ENCODE measurements at regions not wholly inside any gene's neighbourhood (a gene's known extent, or its start where the extent isn't known, plus 50 kb on each side); places are given as distances from the start of the nearest gene placed in this dataset.

DNA sequence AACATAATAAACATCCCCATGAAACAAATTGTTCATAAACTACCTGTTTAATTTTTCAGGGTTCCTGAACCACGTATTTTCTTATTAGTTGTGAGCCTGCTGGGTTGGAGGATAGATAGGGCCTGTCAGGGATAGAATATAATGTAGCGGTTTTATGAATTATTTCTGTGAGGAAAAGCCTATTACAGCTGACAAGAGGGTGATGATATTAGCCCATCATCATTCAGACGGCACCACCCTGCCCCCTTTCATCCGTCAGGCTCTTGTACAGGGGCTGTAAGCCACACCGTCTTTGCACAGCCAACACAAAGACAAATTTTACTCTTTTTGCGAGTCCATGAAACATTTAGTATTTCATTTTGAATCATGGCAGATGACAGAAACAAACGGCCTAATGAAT, 335.3 kb upstream of the TMCO5A start:
- H3K79me2 ChIP-seq (ENCODE audit: insufficient read depth, low read length) = no peaks in the 10 kb centered on the region
- no peak overlapping the region for H3K18ac ChIP-seq (ENCODE audit: insufficient read length, low read depth, low read length)
- no peak for TF ChIP-seq CTCF (conservative IDR thresholded peaks at IDR 0.05)
- no peak overlapping the region for H2AK5ac ChIP-seq (ENCODE audit: insufficient read length, low read length)
- H3K27me3 Mint-ChIP-seq (ENCODE audit: low read depth) = no peaks in the 10 kb centered on the region; the same call in 1 of the 2 replicates
- H3K27me3 ChIP-seq (ENCODE audit: insufficient read depth, low read length) = no peaks in the 10 kb centered on the region
- no peak overlapping the region for H2BK120ac ChIP-seq (ENCODE audit: low read depth, low read length, poor library complexity, severe bottlenecking)
- no peak overlapping the region for H3T11ph ChIP-seq (ENCODE audit: low read length)
- no peak overlapping the region for H2BK15ac ChIP-seq (ENCODE audit: low read depth, low read length)
- no peak overlapping the region for H3K4ac ChIP-seq (ENCODE audit: low read depth, low read length)
- H4K20me1 ChIP-seq (ENCODE audit: control insufficient read depth, insufficient read depth, insufficient read length) = no peaks in the 10 kb centered on the region
- H3K23ac ChIP-seq (ENCODE audit: insufficient read length, low read depth, low read length) = no peak overlapping the region
- H3K9me3 Mint-ChIP-seq = no peaks in the 10 kb centered on the region
- no peak overlapping the region for H3K27ac Mint-ChIP-seq
- no peak overlapping the region for H2AFZ ChIP-seq (ENCODE audit: low read length)
- no peaks in the 10 kb centered on the region for H3K36me3 Mint-ChIP-seq (ENCODE audit: insufficient read depth in 1 of 3, low read depth in 3 of 3)
- no peaks in the 10 kb centered on the region for H3K23me2 ChIP-seq (ENCODE audit: insufficient read length, low read depth, low read length, poor library complexity, severe bottlenecking)
- H2BK20ac ChIP-seq (ENCODE audit: low read depth, low read length, poor library complexity, severe bottlenecking) = no peak overlapping the region
- no peaks in the 10 kb centered on the region for H3K4me1 ChIP-seq (ENCODE audit: insufficient read depth, low read length)
- no peaks in the 10 kb centered on the region for H3K4me1 Mint-ChIP-seq
- no peak overlapping the region for H4K5ac ChIP-seq (ENCODE audit: insufficient read length, low read depth, low read length)
- no peak overlapping the region for H3K14ac ChIP-seq (ENCODE audit: insufficient read depth, low read length)
- H4K8ac ChIP-seq (replicated peaks; ENCODE audit: insufficient read length, low read depth, low read length) = no peak overlapping the region
- H3K4me3 Mint-ChIP-seq = no peak overlapping the region
- no peak overlapping the region for H3K27ac ChIP-seq (ENCODE audit: insufficient read length, low read depth, low read length)
- H3K4me2 ChIP-seq (ENCODE audit: insufficient read depth, insufficient read length, low read length) = no peak overlapping the region
- H3K9me3 ChIP-seq (ENCODE audit: control insufficient read depth, low read depth, low read length) = no peaks in the 10 kb centered on the region
- no peak overlapping the region for H4K91ac ChIP-seq (ENCODE audit: insufficient read length, low read depth, low read length)
- H2BK12ac ChIP-seq (ENCODE audit: insufficient read length, low read depth, low read length) = no peak overlapping the region
- WGBS (ENCODE audit: extremely low coverage, insufficient read length, low lambda C conversion rate) = no CpG with 5 or more reads among the region's 7 CpGs
- no peaks in the 10 kb centered on the region for H3K79me1 ChIP-seq (ENCODE audit: insufficient read depth, low read depth, low read length, poor library complexity, severe bottlenecking)
- no peak overlapping the region for H2BK5ac ChIP-seq (ENCODE audit: insufficient read length, low read length)
- DNase-seq = no peak
- no peak overlapping the region for H3K9ac ChIP-seq (ENCODE audit: extremely low read depth, insufficient read length, low read length)
- no peak overlapping the region for H3K56ac ChIP-seq (ENCODE audit: insufficient read length, low read depth, low read length)
